SK-N-SH treated with all-trans-retinoic acid at 6 μM for 48 hours (cell line): ENCODE measurements at regions not wholly inside any gene's neighbourhood (a gene's known extent, or its start where the extent isn't known, plus 50 kb on each side); places are given as distances from the start of the nearest gene placed in this dataset.

Experiments
- ARNTL ChIP-seq: fragments of 450-650 bp; formaldehyde crosslinking; IDR thresholded peaks from 2 replicates; pipeline ENCODE4 v1.5.0; 2020; ENCODE audit warnings: low read depth, mild to moderate bottlenecking, moderate library complexity, borderline replicate concordance
- CSRNP3 ChIP-seq: fragments of 250-450 bp; sonication (Bioruptor Pico); IDR thresholded peaks from 2 replicates; pipeline ENCODE4 v1.5.1; 2021; ENCODE audit warnings: mild to moderate bottlenecking, moderate library complexity
- OSR1 ChIP-seq: fragments of 250-450 bp; sonication (Bioruptor Pico); IDR thresholded peaks from 2 replicates; pipeline ENCODE4 v1.8.0; 2022; ENCODE audit warnings: moderate library complexity, mild to moderate bottlenecking, inconsistent platforms
- PPARA ChIP-seq: fragments of 250-450 bp; sonication (Bioruptor Pico); IDR thresholded peaks from 2 replicates; pipeline ENCODE4 v1.5.0; 2020; ENCODE audit warnings: mild to moderate bottlenecking, borderline replicate concordance
- ZFP3 ChIP-seq: fragments of 250-450 bp; sonication (Bioruptor Pico); IDR thresholded peaks from 2 replicates; pipeline ENCODE4 v1.5.0; 2020; ENCODE audit warnings: mild to moderate bottlenecking, moderate library complexity
- ZFP30 ChIP-seq: fragments of 450-650 bp; formaldehyde crosslinking; IDR thresholded peaks from 2 replicates; pipeline ENCODE4 v1.5.0; 2022; ENCODE audit warnings: mild to moderate bottlenecking, moderate library complexity
- ZNF70 ChIP-seq: fragments of 450-650 bp; formaldehyde crosslinking; IDR thresholded peaks from 2 replicates; pipeline ENCODE4 v1.5.0; 2020; ENCODE audit warnings: mild to moderate bottlenecking, moderate library complexity

GRCh38 chr7:57774300-57774699 lies 324.3 kb downstream of the ZNF716 start:
- no peak for TF ChIP-seq ZFP3
- TF ChIP-seq PPARA (CRISPR knock-in tag): no peak
- no peak for TF ChIP-seq ZFP30 (CRISPR knock-in tag)
- TF ChIP-seq OSR1: no peak
- no peak for TF ChIP-seq ZNF70
- TF ChIP-seq ARNTL (CRISPR knock-in tag): no peak
- TF ChIP-seq CSRNP3: no peak
